Left ventricle myocardium superior (tissue), 1 donor: ENCODE measurements at regions not wholly inside any gene's neighbourhood (a gene's known extent, or its start where the extent isn't known, plus 50 kb on each side); places are given as distances from the start of the nearest gene placed in this dataset.

Experiments used
- ATAC-seq: fragments of 200-7000 bp; cut with Tn5 transposase; one replicate; pipeline ENCODE4 v1.9.1; 2020; ENCODE audit warnings: mild to moderate bottlenecking, moderate library complexity
- DNase-seq: peaks from one replicate; pipeline ENCODE4 v3.0.0-alpha.2; 2020
- intact Hi-C: fragments of 100-400 bp; cut with micrococcal nuclease; formaldehyde crosslinking; loops from one replicate; pipeline ENCODE4 v1.11.0; 2022
- donor health status: DM: no; HTN: yes; CAD: no; lungs with severe emphysema.

GRCh38 chr12:34526946-34527345 is 504.6 kb downstream of the ALG10 start:
- no peak for ATAC-seq
- intact Hi-C loops: no loop called here
- DNase-seq: no peak

- intact Hi-C loops: no loop called here
- ATAC-seq: no peak
- no peak for DNase-seq
These were observed 525.0 kb downstream of the ALG10 start for GRCh38 chr12:34547276-34547675.

GRCh38 chr12:34591966-34592365 is 569.7 kb downstream of the ALG10 start:
- no peak for DNase-seq
- no peak for ATAC-seq
- intact Hi-C loops: no loop called here

- peak; percentile 11 for DNase-seq
- intact Hi-C loops: no loop called here
- no peak for ATAC-seq
These were observed 573.7 kb downstream of the ALG10 start for GRCh38 chr12:34595749-34596733.

GRCh38 chr12:34597548-34598351 is 575.5 kb downstream of the ALG10 start:
- intact Hi-C loops: no loop called here
- DNase-seq (no peak), ATAC-seq (no peak)

- intact Hi-C loops: no loop called here
- ATAC-seq: no peak
- no peak for DNase-seq
These were observed 576.1 kb downstream of the ALG10 start for GRCh38 chr12:34598352-34598827.

GRCh38 chr12:34598851-34599529 is 576.7 kb downstream of the ALG10 start:
- ATAC-seq (no peak), DNase-seq (no peak)
- intact Hi-C loops: no loop called here

GRCh38 chr12:34599530-34600513 is 577.5 kb downstream of the ALG10 start:
- no peak for ATAC-seq
- intact Hi-C loops: no loop called here
- no peak for DNase-seq

GRCh38 chr12:34600592-34601462 is 578.5 kb downstream of the ALG10 start:
- ATAC-seq (no peak), DNase-seq (no peak)
- intact Hi-C loops: no loop called here

GRCh38 chr12:34601689-34602088 is 579.4 kb downstream of the ALG10 start:
- ATAC-seq: no peak
- intact Hi-C loops: no loop called here

GRCh38 chr12:34602213-34602940 is 580.1 kb downstream of the ALG10 start:
- no peak for ATAC-seq
- intact Hi-C loops: no loop called here

More at GRCh38 chr12:34601689-34602088, 579.4 kb downstream of the ALG10 start:
- DNase-seq: no peak

GRCh38 chr12:34603382-34604035 is 581.2 kb downstream of the ALG10 start:
- DNase-seq (no peak), ATAC-seq (no peak)
- intact Hi-C loops: no loop called here

More at GRCh38 chr12:34602213-34602940, 580.1 kb downstream of the ALG10 start:
- DNase-seq: no peak

- intact Hi-C loops: no loop called here
- no peak for ATAC-seq
- DNase-seq: no peak
These were observed 581.9 kb downstream of the ALG10 start for GRCh38 chr12:34604227-34604626.

GRCh38 chr12:34604631-34605509 is 582.6 kb downstream of the ALG10 start:
- no peak for DNase-seq
- intact Hi-C loops: no loop called here
- ATAC-seq: no peak

- no peak for DNase-seq
- intact Hi-C loops: no loop called here
- ATAC-seq: no peak
These were observed 583.2 kb downstream of the ALG10 start for GRCh38 chr12:34605510-34605887.
